D721Med (cell line): ENCODE measurements at regions not wholly inside any gene's neighbourhood (a gene's known extent, or its start where the extent isn't known, plus 50 kb on each side); places are given as distances from the start of the nearest gene placed in this dataset.
"Not testable (repeated sequence)": the region's sequence is repeated elsewhere in the genome, so short reads cannot be mapped to it uniquely, and the experiment has no call there.

Experiments
- DNase-seq: peaks from one replicate; pipeline ENCODE4 v3.0.0; 2011; ENCODE audit warnings: low spot score; ENCODE audit not compliant: insufficient read length
- FAIRE-seq: peaks from 2 replicates; lab custom pipeline; 2011; peaks lifted over from hg19 to GRCh38; lab: Jason Lieb, UNC
- CTCF ChIP-seq: IDR thresholded peaks from 2 replicates; pipeline ENCODE4 v1.5.1; 2012; ENCODE audit warnings: mild to moderate bottlenecking, control low read depth; ENCODE audit not compliant: insufficient read depth; ENCODE audit errors: missing control alignments

- no peak for DNase-seq
- FAIRE-seq = no peak
- no peak for TF ChIP-seq CTCF
Measured at GRCh38 chr21:32962268-32962667, 63.5 kb upstream of the OLIG2 start.

DNA sequence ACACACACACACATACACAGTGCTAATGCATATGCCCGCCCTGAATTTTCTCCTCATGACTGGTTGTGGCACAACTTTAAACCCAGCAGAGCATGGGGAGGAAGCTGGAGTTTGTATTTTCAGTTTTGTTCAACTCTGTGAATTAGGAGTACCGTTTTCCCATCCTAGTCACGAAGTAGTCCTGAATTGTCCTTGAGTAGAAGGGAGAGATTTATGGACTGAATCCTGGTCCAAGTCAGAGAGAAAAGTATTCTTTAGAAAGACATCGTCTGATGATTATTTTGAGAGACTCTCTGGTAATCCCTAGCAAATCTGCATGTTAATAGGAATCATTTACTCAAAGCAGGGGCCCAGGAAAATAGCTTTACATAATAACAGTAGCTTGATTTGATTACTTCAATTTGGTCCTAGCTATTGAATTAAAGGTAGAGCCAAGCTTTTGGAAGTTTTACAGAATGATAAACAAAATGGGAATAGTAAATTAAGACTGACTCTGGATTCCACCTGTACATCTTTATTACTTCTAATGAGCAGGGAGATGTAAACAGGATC is 60.5 kb upstream of the OLIG2 start:
- FAIRE-seq (no peak), DNase-seq (no peak)
- no peak for TF ChIP-seq CTCF

DNA sequence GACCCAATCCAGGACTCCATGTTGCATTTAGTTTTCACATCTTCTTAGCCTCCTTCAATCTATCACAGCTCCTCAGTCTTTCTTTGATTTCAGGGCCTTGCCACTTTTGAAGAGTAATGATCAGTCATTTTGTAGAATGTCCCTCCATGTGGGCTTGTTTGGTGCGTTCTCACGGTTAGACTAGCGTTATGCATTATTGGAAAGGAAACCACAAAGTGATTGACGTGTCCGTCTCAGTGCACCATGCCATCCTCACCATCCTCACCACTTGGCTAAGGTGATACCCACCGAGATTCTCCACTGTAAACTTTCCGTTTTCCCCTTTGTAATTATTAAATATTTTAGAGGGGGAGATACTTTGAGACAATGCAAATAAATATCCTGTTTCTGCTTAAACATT is 59.6 kb upstream of the OLIG2 start:
- DNase-seq (no peak), FAIRE-seq (no peak)
- no peak for TF ChIP-seq CTCF

DNA sequence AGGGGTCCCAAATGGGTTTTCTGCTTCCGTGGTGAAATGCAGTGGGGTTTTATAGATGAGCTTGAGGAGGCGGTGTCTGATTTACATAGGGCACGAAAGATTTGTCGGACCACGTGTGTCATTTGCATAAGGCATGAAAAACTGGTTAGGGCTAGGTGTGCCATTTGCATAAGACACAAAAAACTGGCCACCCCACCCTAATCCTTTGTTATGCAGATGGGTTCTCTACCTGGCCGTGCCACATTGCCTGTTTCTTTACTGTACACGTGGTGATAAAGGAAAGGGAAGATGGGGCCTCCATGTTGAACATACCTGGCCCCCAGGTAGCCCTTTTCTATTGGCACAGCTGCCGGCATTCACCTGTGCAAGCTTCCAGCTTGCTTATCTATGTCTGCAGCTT is 57.6 kb upstream of the OLIG2 start:
- not testable (repeated sequence) for FAIRE-seq, DNase-seq

GRCh38 chr21:32974653-32975052 is 51.1 kb upstream of the OLIG2 start:
- no peak for FAIRE-seq

DNA sequence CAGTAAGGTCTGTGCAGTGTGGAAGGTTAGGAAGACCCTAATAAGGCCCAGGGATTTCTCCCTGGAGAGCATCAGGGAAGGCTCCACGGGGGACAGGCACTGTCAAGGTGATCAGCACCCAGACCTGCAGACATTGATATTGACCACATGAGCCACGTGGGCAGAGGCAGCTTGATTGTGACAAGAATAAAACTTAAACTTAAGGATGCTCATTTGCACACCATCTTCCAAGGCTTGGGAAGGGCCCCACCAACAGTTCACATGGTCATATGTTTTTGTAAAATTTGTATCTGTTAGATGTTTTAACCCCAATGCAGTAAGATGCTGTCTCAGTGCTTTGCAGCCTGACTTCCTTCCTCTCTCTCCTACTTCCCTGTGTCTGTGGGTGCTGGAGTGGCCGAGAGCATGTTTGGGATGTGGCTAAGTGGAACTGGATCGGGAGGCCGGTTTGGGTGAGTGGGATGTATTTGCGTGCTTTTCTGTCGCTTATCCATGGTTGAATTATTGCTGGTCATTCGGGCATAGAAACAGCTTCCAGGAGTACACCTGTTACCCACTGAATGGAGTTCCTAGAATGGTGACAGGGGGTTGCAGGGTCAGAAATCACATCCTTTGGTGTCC is 49.8 kb upstream of the OLIG2 start:
- FAIRE-seq (no peak), DNase-seq (no peak)
- TF ChIP-seq CTCF = no peak

More at GRCh38 chr21:32974653-32975052, 51.1 kb upstream of the OLIG2 start:
- no peak for TF ChIP-seq CTCF
- no peak for DNase-seq
